OCI-LY3 (cell line): ENCODE measurements at regions not wholly inside any gene's neighbourhood (a gene's known extent, or its start where the extent isn't known, plus 50 kb on each side); places are given as distances from the start of the nearest gene placed in this dataset.

Experiments
- H2AFZ ChIP-seq: fragments of 200-600, 300-600 bp; shearing (Covaris generic); 2 replicates; pipeline ENCODE4 v1.6.0; 2014; ENCODE audit warnings: antibody characterized with exemption, low read depth, low read length
- H3K27ac ChIP-seq: fragments of 200-600, 300-600 bp; sonication (generic); 2 replicates; pipeline ENCODE4 v1.5.1; 2014; ENCODE audit warnings: mild to moderate bottlenecking, low read length, moderate library complexity, mixed read lengths
- H3K27me3 ChIP-seq: fragments of 200-600, 300-600 bp; sonication (generic); 2 replicates; pipeline ENCODE4 v1.6.1; 2014; ENCODE audit warnings: low read depth, low read length, mixed read lengths
- H3K36me3 ChIP-seq: fragments of 200-600, 300-600 bp; sonication (generic); replicated peaks from 2 replicates; pipeline ENCODE3; 2014; ENCODE audit warnings: low read depth, low read length, mixed read lengths
- H3K4me1 ChIP-seq: fragments of 300-600, 200-600 bp; sonication (generic); 2 replicates; pipeline ENCODE4 v1.6.1; 2014; ENCODE audit warnings: low read length, mixed read lengths
- H3K4me2 ChIP-seq: fragments of 200-600, 300-600 bp; sonication (generic); 2 replicates; pipeline ENCODE4 v1.6.1; 2014; ENCODE audit warnings: low read length, mixed read lengths
- H3K4me3 ChIP-seq: fragments of 300-600, 200-600 bp; sonication (generic); 2 replicates; pipeline ENCODE4 v1.5.1; 2014; ENCODE audit warnings: antibody characterized with exemption, mild to moderate bottlenecking, low read length, moderate library complexity
- H3K79me2 ChIP-seq: fragments of 300-600, 200-600 bp; shearing (Covaris generic); 2 replicates; pipeline ENCODE4 v1.6.1; 2014; ENCODE audit warnings: mild to moderate bottlenecking, low read length, mixed read lengths
- H3K9ac ChIP-seq: fragments of 300-600, 200-600 bp; shearing (Covaris generic); 2 replicates; pipeline ENCODE4 v1.6.0; 2014; ENCODE audit warnings: mild to moderate bottlenecking, low read length, moderate library complexity
- H3K9me3 ChIP-seq: fragments of 200-600, 300-600 bp; shearing (Covaris generic); 2 replicates; pipeline ENCODE4 v1.6.1; 2014; ENCODE audit warnings: low read length, mixed read lengths; ENCODE audit not compliant: insufficient read depth
- H4K20me1 ChIP-seq: fragments of 200-600, 300-600 bp; sonication (generic); 2 replicates; pipeline ENCODE4 v1.6.1; 2016; ENCODE audit warnings: low read length, mixed read lengths; ENCODE audit not compliant: insufficient read depth
- EZH2phosphoT487 ChIP-seq: fragments of 200-600 bp; shearing (Covaris generic); IDR thresholded peaks from 2 replicates; pipeline ENCODE4 v1.6.1; 2018; ENCODE audit warnings: antibody characterized with exemption, mixed run types, low read depth
- TF ChIP-seq, protein P1 (sequence below): fragments of 200-600, 300-600 bp; sonication (generic); IDR thresholded peaks from 2 replicates; pipeline ENCODE4 v1.5.1; 2014; ENCODE audit warnings: antibody characterized with exemption, low read length, low read depth

GRCh38 chr19:28154077-28154476 is 1058.9 kb downstream of the UQCRFS1 start:
- no peak overlapping the region for H2AFZ ChIP-seq
- no peaks in the 10 kb centered on the region for H3K36me3 ChIP-seq
- no peak overlapping the region for H3K4me2 ChIP-seq
- no peak overlapping the region for H3K9ac ChIP-seq
- H3K4me3 ChIP-seq: no peak overlapping the region
- H3K4me1 ChIP-seq: peaks cover 25% of the 10 kb centered on the region
- no peaks in the 10 kb centered on the region for H3K27me3 ChIP-seq
- H3K79me2 ChIP-seq: no peaks in the 10 kb centered on the region
- H3K9me3 ChIP-seq: 0 out of 2 replicates have a peak, but pooled peaks cover 4% of the 10 kb centered on the region
- no peak overlapping the region for H3K27ac ChIP-seq
- TF ChIP-seq, protein P1, sequence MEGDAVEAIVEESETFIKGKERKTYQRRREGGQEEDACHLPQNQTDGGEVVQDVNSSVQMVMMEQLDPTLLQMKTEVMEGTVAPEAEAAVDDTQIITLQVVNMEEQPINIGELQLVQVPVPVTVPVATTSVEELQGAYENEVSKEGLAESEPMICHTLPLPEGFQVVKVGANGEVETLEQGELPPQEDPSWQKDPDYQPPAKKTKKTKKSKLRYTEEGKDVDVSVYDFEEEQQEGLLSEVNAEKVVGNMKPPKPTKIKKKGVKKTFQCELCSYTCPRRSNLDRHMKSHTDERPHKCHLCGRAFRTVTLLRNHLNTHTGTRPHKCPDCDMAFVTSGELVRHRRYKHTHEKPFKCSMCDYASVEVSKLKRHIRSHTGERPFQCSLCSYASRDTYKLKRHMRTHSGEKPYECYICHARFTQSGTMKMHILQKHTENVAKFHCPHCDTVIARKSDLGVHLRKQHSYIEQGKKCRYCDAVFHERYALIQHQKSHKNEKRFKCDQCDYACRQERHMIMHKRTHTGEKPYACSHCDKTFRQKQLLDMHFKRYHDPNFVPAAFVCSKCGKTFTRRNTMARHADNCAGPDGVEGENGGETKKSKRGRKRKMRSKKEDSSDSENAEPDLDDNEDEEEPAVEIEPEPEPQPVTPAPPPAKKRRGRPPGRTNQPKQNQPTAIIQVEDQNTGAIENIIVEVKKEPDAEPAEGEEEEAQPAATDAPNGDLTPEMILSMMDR: no peak
- TF ChIP-seq EZH2phosphoT487: no peak
- no peaks in the 10 kb centered on the region for H4K20me1 ChIP-seq

DNA sequence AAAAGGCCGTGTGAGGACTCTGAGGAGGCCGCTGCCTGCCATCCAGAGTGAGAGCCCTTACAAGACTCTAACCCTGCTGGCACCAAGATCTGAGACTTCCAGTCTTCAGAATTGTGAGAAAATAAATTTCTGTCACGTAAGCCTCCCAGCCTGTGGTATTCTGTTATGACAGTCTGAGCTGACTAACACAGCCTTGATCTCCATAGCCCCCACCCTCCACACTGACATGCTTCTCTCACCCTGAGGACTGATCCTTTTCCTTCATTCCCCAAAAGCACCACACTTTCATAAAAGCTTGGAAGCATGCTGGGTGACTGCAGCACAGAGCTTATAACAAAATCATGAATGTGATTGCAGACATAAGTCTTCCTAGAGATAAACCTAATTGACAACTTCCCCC is 1059.8 kb downstream of the UQCRFS1 start:
- Histone ChIP-seq H3K36me3 (no peaks in the 10 kb centered on the region), H3K27me3 (no peaks in the 10 kb centered on the region), H3K27ac (no peak overlapping the region), H3K9me3 (no peaks in the 10 kb centered on the region), H4K20me1 (no peaks in the 10 kb centered on the region), H3K4me1 (peaks cover 34% of the 10 kb centered on the region), H2AFZ (no peak overlapping the region), H3K4me2 (no peak overlapping the region), H3K9ac (no peak overlapping the region), H3K4me3 (no peak overlapping the region), H3K79me2 (no peaks in the 10 kb centered on the region)
- TF ChIP-seq, protein P1: no peak
- no peak for TF ChIP-seq EZH2phosphoT487

- Histone ChIP-seq H3K27me3 (no peaks in the 10 kb centered on the region), H3K9me3 (no peaks in the 10 kb centered on the region), H3K27ac (no peak overlapping the region), H3K36me3 (no peaks in the 10 kb centered on the region), H2AFZ (no peak overlapping the region), H4K20me1 (no peaks in the 10 kb centered on the region), H3K4me1 (peaks cover 43% of the 10 kb centered on the region), H3K9ac (no peak overlapping the region), H3K4me2 (no peak overlapping the region), H3K79me2 (no peaks in the 10 kb centered on the region), H3K4me3 (no peak overlapping the region)
- TF ChIP-seq, protein P1: no peak
- no peak for TF ChIP-seq EZH2phosphoT487
These were observed 1060.8 kb downstream of the UQCRFS1 start for GRCh38 chr19:28152195-28152594.

- Histone ChIP-seq H3K4me2 (no peak overlapping the region), H3K79me2 (no peaks in the 10 kb centered on the region), H3K4me3 (no peak overlapping the region), H3K9ac (no peak overlapping the region), H2AFZ (no peak overlapping the region), H4K20me1 (no peaks in the 10 kb centered on the region), H3K36me3 (no peaks in the 10 kb centered on the region), H3K4me1 (peaks cover 64% of the 10 kb centered on the region), H3K27ac (no peak overlapping the region), H3K9me3 (no peaks in the 10 kb centered on the region), H3K27me3 (no peaks in the 10 kb centered on the region)
- TF ChIP-seq, protein P1: no peak
- TF ChIP-seq EZH2phosphoT487: no peak
These were observed 1062.8 kb downstream of the UQCRFS1 start for GRCh38 chr19:28150129-28150528.
